Prostate gland (tissue), 2 donors: ENCODE measurements at regions not wholly inside any gene's neighbourhood (a gene's known extent, or its start where the extent isn't known, plus 50 kb on each side); places are given as distances from the start of the nearest gene placed in this dataset.

ENCODE experiments used
- DNase-seq: peaks from one replicate; pipeline ENCODE4 v3.0.0-alpha.2; 2019; ENCODE audit warnings: low spot score
- H3K27ac ChIP-seq, 2 donors: fragments of 200-600 bp; sonication (generic); 2 replicates each; pipeline ENCODE4 v1.5.1; 2017 to 2019
- H3K27me3 ChIP-seq: fragments of 200-600 bp; sonication (generic); replicated peaks from 2 replicates; pipeline ENCODE4 v1.5.1; 2019; ENCODE audit not compliant: insufficient read depth
- H3K36me3 ChIP-seq, 2 donors: fragments of 200-600 bp; sonication (generic); 1 replicate in 1 of 2; 2 replicates in 1 of 2; pipeline versions ENCODE4 v1.5.1 to v1.8.1; 2017 to 2019
- H3K4me1 ChIP-seq: fragments of 200-600 bp; sonication (generic); replicated peaks from 2 replicates; pipeline ENCODE4 v1.5.1; 2019
- H3K4me3 ChIP-seq, 2 donors: fragments of 200-600 bp; sonication (generic); 2 replicates each; pipeline ENCODE4 v1.5.1; 2017 to 2019
- H3K9me3 ChIP-seq: fragments of 200-600 bp; sonication (generic); 2 replicates; pipeline ENCODE4 v1.5.1; 2017
- CTCF ChIP-seq, 4 experiments: fragments of 200-600 bp in 2 of 4; fragments of 450-650 bp in 2 of 4; sonication (generic) in 2 of 4; IDR thresholded peaks; 1 replicate in 3 of 4; 2 replicates in 1 of 4; pipeline ENCODE4 v1.5.1; 2016 to 2019; ENCODE audit warnings: antibody characterized with exemption in 4 of 4, mild to moderate bottlenecking in 2 of 4, moderate library complexity in 2 of 4
- POLR2A ChIP-seq: fragments of 450-650 bp; IDR thresholded peaks from one replicate; pipeline ENCODE4 v1.6.1; 2016; ENCODE audit warnings: antibody characterized with exemption, mild to moderate bottlenecking
- POLR2AphosphoS5 ChIP-seq: sonication (generic); formaldehyde crosslinking; IDR thresholded peaks from one replicate; pipeline ENCODE4 v1.6.1; 2017; ENCODE audit warnings: antibody characterized with exemption
- WGBS: methylation state at CpG from one replicate; pipeline ENCODE4 v1.1.5; 2018; 5-methylcytosine and 5-hydroxymethylcytosine counted together
- intact Hi-C: fragments of 100-400 bp; cut with DNase I; formaldehyde crosslinking; loops from one replicate; pipeline ENCODE4 v1.14.2; 2022

GRCh38 chr17:11121341-11121985, 119.5 kb upstream of the SHISA6 start:
- Histone ChIP-seq H3K36me3 (no peaks in the 10 kb centered on the region), H3K27me3 (no peaks in the 10 kb centered on the region), H3K9me3 (no peaks in the 10 kb centered on the region), H3K4me3 (no peak overlapping the region), H3K27ac (no peak overlapping the region), H3K4me1 (no peaks in the 10 kb centered on the region)
- no peak for DNase-seq
- intact Hi-C loops = no loop called here
- TF ChIP-seq POLR2A (no peak), POLR2AphosphoS5 (no peak), CTCF (IDR thresholded peaks at IDR 0.05) (no peak)
- 34% methylated on average over 10 of the region's 10 CpGs for WGBS

DNA sequence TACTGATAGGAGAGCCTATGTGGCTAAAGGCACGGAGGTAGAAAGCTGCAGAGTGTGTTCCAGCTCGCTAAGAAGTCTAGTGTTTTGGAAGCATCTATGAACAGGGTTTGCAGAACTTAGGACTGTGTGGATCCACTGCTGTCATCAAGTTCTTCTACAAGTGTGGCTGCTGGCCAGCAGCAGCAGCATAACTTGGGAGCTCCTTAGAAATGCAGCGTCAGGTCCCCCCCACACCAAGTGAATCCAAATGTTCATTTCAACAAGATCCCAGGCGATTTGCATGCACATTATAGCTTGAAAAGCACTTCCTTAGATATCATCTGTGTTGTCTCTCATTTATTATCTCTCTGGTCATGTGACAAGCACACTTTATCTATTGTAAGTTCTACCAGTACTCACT, 131.9 kb upstream of the SHISA6 start:
- 83% methylated on average over 4 of the region's 4 CpGs for WGBS
- Histone ChIP-seq H3K27me3 (no peaks in the 10 kb centered on the region), H3K9me3 (no peaks in the 10 kb centered on the region), H3K27ac (no peak overlapping the region), H3K4me3 (no peak overlapping the region), H3K4me1 (no peaks in the 10 kb centered on the region), H3K36me3 (no peaks in the 10 kb centered on the region)
- TF ChIP-seq POLR2AphosphoS5 (no peak), CTCF (IDR thresholded peaks at IDR 0.05) (no peak), POLR2A (no peak)
- intact Hi-C loops = no loop called here
- DNase-seq = no peak

GRCh38 chr17:11105141-11105540, 135.9 kb upstream of the SHISA6 start:
- Histone ChIP-seq H3K4me1 (no peaks in the 10 kb centered on the region), H3K4me3 (no peak overlapping the region), H3K27me3 (no peaks in the 10 kb centered on the region), H3K36me3 (no peaks in the 10 kb centered on the region), H3K9me3 (no peaks in the 10 kb centered on the region), H3K27ac (no peak overlapping the region)
- TF ChIP-seq CTCF (IDR thresholded peaks at IDR 0.05) = no peak
- TF ChIP-seq POLR2A = no peak
- TF ChIP-seq POLR2AphosphoS5 = no peak
- intact Hi-C loops = no loop called here
- DNase-seq = no peak

- intact Hi-C loops = no loop called here
- H3K4me3 ChIP-seq = no peak overlapping the region
- 73% methylated on average over 3 of the region's 3 CpGs for WGBS
- H3K27me3 ChIP-seq = no peaks in the 10 kb centered on the region
- H3K4me1 ChIP-seq = no peaks in the 10 kb centered on the region
- DNase-seq = no peak
- H3K27ac ChIP-seq = no peak overlapping the region
- no peaks in the 10 kb centered on the region for H3K9me3 ChIP-seq
- H3K36me3 ChIP-seq = no peaks in the 10 kb centered on the region
- TF ChIP-seq POLR2AphosphoS5 (no peak), POLR2A (no peak), CTCF (IDR thresholded peaks at IDR 0.05) (no peak)
Observed at GRCh38 chr17:11097121-11097520, 143.9 kb upstream of the SHISA6 start.

GRCh38 chr17:11094331-11094730, 146.7 kb upstream of the SHISA6 start:
- intact Hi-C loops = no loop called here
- Histone ChIP-seq H3K4me3 (no peak overlapping the region), H3K27me3 (no peaks in the 10 kb centered on the region), H3K36me3 (no peaks in the 10 kb centered on the region), H3K27ac (no peak overlapping the region), H3K9me3 (no peaks in the 10 kb centered on the region), H3K4me1 (no peaks in the 10 kb centered on the region)
- no peak for TF ChIP-seq CTCF (IDR thresholded peaks at IDR 0.05)
- TF ChIP-seq POLR2AphosphoS5 = no peak
- TF ChIP-seq POLR2A = no peak
- DNase-seq = no peak
- 89% methylated on average over 14 of the region's 14 CpGs for WGBS
